Iris pigment epithelial cell (primary cell): ENCODE measurements at regions not wholly inside any gene's neighbourhood (a gene's known extent, or its start where the extent isn't known, plus 50 kb on each side); places are given as distances from the start of the nearest gene placed in this dataset.
A peak's percentile ranks its signal among the peaks of the same experiment; 100 is the strongest.
"Not testable (repeated sequence)": the region's sequence is repeated elsewhere in the genome, so short reads cannot be mapped to it uniquely, and the experiment has no call there.

Experiments used
- DNase-seq: peaks from one replicate; pipeline ENCODE4 v3.0.0-alpha.2; 2011; ENCODE audit warnings: low read depth

DNA sequence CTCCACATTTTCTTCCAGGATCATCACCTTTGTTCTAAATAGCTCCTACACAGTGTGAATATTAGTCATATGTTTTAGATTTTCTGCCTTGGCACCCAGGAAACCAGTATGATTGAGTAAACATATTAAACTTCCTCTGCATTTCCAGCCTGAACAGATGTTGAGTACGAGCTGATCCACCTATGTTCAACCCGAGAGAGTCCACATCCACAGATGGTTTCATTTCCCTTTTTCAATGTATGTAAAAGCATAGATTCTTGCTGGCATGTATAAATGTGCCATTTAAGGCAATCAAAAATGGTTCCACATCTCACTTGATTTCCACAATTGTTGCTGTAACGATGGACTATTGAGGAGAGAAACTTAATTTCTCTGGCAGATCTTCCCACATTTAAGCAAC lies 74.2 kb downstream of the ZNF716 start:
- DNase-seq, result not testable (repeated sequence)

DNA sequence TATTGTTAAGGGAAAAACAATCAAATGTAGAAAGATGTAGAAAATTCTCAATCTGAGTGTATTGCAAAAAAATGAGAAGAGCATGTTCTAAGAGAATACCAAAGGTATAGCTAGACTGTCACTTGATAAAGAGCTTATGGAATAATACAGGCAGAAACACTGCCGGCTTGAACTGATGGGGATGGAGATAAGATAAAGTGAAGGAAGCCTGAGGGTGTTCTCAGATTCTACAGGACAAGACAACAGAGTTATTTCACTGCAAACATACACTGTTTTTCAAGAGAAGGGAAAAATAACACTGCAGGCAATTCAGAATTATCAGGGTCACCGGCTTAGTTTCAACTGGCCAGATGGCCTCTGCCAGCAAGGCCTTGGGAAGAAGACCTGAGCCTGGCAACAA lies 80.0 kb downstream of the ZNF716 start:
- DNase-seq, result no peak

DNA sequence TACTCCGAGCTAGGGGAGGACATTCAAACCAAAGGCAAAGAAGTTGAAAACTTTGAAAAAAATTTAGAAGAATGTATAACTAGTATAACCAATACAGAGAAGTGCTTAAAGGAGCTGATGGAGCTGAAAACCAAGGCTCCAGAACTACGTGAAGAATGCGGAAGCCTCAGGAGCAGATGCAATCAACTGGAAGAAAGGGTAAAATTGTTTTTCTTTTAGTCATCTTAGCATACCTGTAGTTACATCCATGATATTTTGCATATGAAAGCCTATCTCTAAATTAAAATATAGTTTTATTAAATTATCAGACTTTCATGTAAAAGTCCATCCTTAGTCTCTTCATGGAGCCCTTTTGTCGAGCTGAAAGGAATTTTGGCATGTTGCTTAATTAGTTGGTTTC lies 90.7 kb downstream of the ZNF716 start:
- DNase-seq, result not testable (repeated sequence)

DNA sequence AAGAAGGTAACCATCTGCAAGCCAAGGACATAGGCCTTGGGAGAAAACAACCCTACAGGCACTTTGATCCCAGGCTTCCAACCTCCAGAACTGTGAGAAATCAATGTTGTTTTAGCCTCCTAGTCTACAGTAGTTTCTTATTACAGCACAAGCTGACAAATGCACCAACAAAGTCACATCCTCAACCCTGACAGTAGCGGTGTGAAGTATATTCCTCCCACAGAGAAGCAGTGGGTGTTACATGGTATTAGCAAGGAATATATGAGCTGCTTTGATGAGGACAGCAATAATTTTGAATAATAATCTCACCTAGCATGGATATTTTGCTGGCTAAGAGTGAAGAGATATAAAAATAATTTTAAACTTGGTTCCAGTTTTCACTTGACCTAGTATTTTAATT lies 92.4 kb downstream of the ZNF716 start:
- not testable (repeated sequence) for DNase-seq

DNA sequence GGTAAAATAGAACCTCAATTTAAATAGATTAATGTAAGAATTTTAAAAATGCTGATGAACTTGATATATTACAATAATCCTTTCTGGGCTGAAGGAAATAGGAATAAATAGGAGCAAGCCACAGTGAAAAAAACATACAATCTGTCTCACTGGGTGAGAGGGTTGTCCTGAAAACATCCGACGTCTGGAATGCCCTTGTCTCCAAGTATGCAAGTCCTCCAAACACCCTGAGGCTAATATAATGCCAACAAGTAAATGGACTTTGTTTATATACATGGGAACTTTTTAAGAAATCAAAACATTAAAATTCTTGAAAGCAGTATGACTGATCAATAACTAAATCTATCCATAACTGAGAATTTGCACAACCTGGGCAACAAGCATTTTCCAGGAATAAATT lies 97.4 kb downstream of the ZNF716 start:
- not testable (repeated sequence) for DNase-seq

DNA sequence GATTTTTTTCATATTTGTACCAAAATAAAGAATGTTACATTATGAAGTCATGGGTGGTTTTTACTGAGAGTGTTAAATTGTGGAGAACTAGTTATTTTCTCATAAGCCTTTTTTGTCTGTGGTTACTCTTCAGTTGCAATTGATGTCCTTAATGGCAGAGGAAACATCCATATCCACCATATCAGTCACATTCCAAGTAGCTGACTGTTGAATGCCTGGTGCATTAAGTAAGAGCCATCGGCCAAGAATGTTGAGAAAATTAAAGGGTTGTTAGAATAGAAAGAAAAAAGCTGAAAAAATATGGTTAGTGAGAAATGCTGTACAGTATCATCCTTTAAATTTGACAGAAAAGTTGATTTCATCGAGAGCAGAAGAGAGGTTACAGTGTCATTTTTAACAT lies 100.0 kb downstream of the ZNF716 start:
- peak; percentile 10 for DNase-seq

DNA sequence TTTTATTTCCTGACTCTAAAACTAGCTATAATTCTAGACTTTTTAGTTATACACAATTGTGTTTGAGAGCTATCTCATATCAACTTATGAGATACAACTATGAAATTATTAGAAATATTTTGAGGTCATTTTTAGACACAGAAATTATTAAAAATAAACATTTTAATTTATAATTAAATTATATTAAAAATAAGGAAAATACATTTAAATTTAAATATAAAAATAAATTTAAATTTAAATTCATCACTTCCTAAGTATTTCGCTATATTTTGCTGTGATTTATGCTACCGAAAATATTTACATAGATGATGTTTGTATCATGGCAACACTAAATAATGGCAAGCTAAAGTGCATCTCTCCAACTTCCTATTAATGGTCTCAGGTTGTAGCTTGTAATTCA lies 105.7 kb downstream of the ZNF716 start:
- not testable (repeated sequence) for DNase-seq

DNA sequence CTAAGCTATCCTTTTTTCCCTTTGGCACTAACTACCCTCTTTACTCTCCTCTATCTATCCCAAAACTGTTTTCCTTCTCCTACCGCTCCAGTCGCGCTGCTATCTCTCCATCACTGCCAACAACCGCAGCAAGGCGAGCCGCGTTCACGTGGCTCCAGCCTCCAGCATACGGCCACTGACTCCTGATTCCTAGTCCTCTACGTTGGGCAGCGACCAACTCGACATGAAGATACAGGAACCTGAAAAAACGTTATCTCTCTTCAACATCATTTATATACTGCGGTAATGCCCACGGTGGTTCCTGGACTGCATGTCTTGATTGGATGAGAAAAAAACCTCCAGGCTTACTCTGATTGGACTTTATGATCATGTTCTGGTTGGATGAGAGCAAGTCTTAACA lies 129.5 kb downstream of the ZNF716 start:
- DNase-seq, result no peak
